ENCODE measurements at regions not wholly inside any gene's neighbourhood (a gene's known extent, or its start where the extent isn't known, plus 50 kb on each side); places are given as distances from the start of the nearest gene placed in this dataset.
"Not testable (repeated sequence)": the region's sequence is repeated elsewhere in the genome, so short reads cannot be mapped to it uniquely, and the experiment has no call there.

- FAIRE-seq = no peak
Observed at GRCh38 chr4:103948244-103949018, 228.6 kb upstream of the TACR3 start.

GRCh38 chr4:103947617-103948016 lies 227.8 kb upstream of the TACR3 start:
- DNase-seq (ENCODE audit: insufficient read length, low spot score) (no peak), FAIRE-seq (no peak)
- TF ChIP-seq, protein P1, sequence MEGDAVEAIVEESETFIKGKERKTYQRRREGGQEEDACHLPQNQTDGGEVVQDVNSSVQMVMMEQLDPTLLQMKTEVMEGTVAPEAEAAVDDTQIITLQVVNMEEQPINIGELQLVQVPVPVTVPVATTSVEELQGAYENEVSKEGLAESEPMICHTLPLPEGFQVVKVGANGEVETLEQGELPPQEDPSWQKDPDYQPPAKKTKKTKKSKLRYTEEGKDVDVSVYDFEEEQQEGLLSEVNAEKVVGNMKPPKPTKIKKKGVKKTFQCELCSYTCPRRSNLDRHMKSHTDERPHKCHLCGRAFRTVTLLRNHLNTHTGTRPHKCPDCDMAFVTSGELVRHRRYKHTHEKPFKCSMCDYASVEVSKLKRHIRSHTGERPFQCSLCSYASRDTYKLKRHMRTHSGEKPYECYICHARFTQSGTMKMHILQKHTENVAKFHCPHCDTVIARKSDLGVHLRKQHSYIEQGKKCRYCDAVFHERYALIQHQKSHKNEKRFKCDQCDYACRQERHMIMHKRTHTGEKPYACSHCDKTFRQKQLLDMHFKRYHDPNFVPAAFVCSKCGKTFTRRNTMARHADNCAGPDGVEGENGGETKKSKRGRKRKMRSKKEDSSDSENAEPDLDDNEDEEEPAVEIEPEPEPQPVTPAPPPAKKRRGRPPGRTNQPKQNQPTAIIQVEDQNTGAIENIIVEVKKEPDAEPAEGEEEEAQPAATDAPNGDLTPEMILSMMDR (IDR thresholded peaks at IDR 0.05; ENCODE audit: insufficient read depth, missing control alignments) = no peak

More at GRCh38 chr4:103948244-103949018, 228.6 kb upstream of the TACR3 start:
- TF ChIP-seq, protein P1 (IDR thresholded peaks at IDR 0.05; ENCODE audit: insufficient read depth, missing control alignments) = no peak
- no peak for DNase-seq (ENCODE audit: insufficient read length, low spot score)

DNA sequence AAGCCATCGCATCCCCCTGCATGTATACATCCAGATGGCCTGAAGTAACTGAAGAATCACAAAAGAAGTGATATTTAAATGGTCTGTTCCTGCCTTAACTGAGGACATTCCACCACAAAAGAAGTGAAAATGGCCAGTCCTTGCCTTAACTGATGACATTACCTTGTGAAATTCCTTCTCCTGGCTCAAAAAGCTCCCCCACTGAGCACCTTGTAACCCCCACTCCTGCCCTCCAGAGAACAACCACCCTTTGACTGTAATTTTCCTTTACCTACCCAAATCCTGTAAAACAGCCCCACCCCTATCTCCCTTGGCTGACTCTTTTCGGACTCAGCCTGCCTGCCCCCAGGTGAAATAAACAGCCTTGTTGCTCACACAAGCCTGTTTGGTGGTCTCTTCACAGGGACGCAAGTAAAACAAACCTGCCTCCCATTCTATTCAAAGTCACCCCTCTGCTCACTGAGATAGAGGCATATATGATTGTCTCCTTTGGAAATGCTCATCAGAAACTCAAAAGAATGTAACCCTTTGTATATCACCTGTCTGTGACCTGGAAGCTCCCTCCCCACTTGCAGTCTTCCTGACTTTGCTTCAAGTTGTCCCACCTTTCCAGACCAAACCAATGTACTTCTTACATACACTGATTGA lies 227.0 kb upstream of the TACR3 start:
- not testable (repeated sequence) for FAIRE-seq; DNase-seq (ENCODE audit: insufficient read length, low spot score)

- FAIRE-seq (no peak), DNase-seq (ENCODE audit: insufficient read length, low spot score) (no peak)
- TF ChIP-seq, protein P1 (IDR thresholded peaks at IDR 0.05; ENCODE audit: insufficient read depth, missing control alignments) = no peak
Observed at GRCh38 chr4:103938488-103938887, 218.7 kb upstream of the TACR3 start.

GRCh38 chr4:103936653-103937145 lies 216.9 kb upstream of the TACR3 start:
- FAIRE-seq = no peak
- DNase-seq (ENCODE audit: insufficient read length, low spot score) = no peak
- TF ChIP-seq, protein P1 (IDR thresholded peaks at IDR 0.05; ENCODE audit: insufficient read depth, missing control alignments) = no peak

DNA sequence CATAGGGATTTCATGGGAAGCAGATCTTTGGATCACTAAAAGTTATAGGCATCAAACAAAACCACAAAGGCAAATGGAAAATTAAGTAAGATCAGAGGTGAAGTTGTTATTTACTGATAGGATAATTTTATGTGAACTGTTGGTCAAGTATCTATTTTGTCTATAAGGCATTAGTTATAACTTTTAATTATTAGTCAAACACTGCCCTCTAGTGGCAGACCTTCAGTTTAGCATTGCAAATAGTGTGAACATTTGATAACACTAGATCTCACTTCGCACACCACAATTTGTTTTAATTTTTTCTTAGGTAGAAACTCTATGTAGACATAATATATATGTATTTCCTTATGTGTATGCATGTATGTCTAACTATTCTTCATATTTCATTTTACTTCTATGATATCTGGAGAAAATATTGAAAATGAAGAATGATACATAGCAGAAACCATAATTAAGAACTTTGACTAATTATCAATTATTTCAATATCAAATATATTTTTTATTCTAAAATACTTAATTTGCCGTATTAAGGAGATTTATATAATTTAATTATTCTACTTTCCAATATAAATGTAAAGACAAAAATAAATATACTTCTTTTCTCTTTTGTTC lies 214.5 kb upstream of the TACR3 start:
- DNase-seq (ENCODE audit: insufficient read length, low spot score) = no peak
- FAIRE-seq = peak; percentile 90
- TF ChIP-seq, protein P1 (IDR thresholded peaks at IDR 0.05; ENCODE audit: insufficient read depth, missing control alignments) = peak; percentile 74

DNA sequence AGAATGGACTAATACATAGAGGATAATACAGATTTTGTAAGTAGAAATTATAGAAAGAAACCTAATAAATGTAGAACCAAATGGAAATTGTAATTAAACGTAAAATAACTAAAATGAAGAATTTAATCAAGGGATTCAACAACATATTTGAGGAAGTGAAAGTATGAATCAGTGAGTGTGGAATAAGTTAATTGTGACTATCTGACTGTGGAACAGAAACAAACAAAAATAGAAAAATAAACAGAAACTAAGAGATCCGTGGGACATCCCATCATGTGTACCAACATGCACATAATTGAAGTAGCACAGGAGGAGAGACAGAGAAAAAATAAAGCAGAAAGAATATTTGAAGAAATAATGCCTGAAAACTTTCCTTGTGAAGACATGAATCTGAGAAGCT lies 208.6 kb upstream of the TACR3 start:
- no peak for FAIRE-seq
- DNase-seq (ENCODE audit: insufficient read length, low spot score) = no peak
- TF ChIP-seq, protein P1 (IDR thresholded peaks at IDR 0.05; ENCODE audit: insufficient read depth, missing control alignments) = no peak

Data from D721Med (cell line).